Right ventricle myocardium inferior (tissue), 1 donor: ENCODE measurements at regions not wholly inside any gene's neighbourhood (a gene's known extent, or its start where the extent isn't known, plus 50 kb on each side); places are given as distances from the start of the nearest gene placed in this dataset.

Source experiments
- ATAC-seq: fragments of 200-7000 bp; cut with Tn5 transposase; one replicate; pipeline ENCODE4 v1.9.1; 2020; ENCODE audit warnings: mild to moderate bottlenecking, moderate library complexity
- DNase-seq: peaks from one replicate; pipeline ENCODE4 v3.0.0; 2021; ENCODE audit errors: missing footprints
- intact Hi-C: fragments of 100-400 bp; cut with DNase I; formaldehyde crosslinking; loops from one replicate; pipeline ENCODE4 v1.11.0; 2022
- donor health status: DM: no; HTN: yes; CAD: no; lungs with severe emphysema.

DNA sequence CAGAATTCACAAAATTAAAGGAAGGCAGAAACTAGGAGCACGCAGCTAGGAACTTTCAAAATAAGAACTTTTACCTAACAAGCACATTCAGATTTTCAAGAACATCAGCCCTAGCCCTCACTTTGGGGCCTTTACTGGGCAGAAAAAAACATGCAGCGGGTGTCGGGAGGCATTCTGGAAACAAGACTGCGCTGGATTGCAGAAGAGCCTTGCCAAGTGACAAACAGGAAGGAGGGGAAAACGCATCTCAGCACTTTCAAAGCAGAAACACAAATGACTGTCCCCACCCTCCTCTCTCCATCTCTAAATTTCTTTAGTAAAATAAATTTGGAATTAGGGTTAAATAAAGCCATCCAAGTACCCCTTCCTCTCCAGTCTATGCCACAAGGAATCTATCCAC lies 74.6 kb upstream of the RREB1 start:
- no peak for DNase-seq
- peak; percentile 39 for ATAC-seq
- intact Hi-C loops = no loop called here

- intact Hi-C loops = no loop called here
- DNase-seq (no peak), ATAC-seq (no peak)
These were observed 73.7 kb upstream of the RREB1 start for GRCh38 chr6:7034055-7034454.

DNA sequence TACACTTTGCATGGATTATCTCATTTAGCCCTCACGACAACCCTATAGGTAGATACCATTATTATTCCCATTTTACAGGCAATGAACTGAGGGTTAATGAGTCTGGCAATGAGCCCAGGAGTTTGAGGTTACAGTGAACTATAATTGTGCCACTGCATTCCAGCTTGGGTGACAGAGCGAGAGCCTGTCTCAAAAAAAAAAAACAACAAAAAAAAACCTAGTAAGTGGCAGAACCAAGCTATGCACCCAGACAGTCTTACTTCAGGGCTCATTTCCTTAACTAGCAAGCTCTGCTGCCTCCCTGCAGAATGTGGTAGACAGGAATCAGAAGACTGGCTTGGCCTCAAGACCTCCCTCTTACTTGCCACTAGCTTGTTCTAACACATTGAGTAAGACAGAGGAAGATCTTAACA lies 71.9 kb upstream of the RREB1 start:
- DNase-seq (no peak), ATAC-seq (no peak)
- intact Hi-C loops = no loop called here

DNA sequence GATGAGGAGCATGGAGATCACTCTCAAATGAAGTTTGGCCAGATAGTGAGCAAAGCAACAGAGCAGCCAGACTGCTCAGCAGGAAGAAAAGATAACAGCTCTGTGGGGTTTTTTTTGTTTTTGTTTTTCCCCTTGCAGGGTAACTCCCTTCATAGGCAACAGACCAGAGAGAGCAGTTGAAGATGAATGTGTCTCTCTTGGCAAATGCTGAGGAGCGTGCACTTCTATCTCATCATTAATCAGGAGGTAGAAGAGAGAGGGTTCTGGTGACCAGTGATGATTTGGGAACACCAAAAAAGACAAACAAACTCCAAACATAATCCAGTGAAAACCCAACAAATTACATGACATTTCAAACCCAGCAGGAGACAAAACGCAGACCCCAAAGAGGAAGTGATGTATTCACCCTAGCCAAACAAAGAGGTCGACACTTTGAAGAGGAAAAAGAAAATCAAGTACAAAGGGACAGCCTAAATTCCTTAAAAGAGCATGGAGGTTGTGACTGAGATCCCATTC lies 66.2 kb upstream of the RREB1 start:
- intact Hi-C loops = loop anchor here (5.0 to 10.0 kb wide), 2 partner anchors 117 to 314 kb away; no protein-coding TSS in a partner anchor

DNA sequence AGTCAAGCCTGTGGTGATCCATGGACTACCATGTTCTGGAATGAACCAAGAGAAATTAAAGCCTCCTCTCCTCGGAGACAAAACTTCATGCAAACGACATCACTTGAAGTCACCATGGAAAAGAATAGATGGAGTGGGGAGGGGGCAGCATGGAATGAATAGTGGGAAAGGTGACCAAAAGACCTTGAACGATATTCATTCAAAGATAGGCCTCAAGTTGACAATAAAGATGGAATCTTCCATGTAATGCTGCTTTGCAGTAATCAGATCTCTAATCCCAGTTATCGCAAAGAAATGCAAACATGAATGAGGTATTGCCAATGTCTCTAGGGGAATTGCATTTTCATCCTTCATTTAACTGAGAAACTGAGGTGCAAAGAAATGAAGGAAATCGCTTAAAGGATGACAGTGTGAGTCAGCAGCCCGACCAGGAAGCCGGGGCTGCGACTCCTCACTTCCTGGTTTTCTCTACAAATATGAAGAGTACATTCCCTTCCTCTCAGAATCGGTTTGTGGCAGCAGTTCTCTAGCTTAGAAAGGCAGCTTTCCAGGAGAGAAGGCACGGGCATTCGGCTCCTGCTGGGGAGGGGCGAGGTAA lies 65.6 kb upstream of the RREB1 start:
- intact Hi-C loops = loop anchor here (5.0 to 10.0 kb wide), 2 partner anchors 117 to 315 kb away; no protein-coding TSS in a partner anchor
- DNase-seq (no peak), ATAC-seq (peak; percentile 14)

More for the DNA sequence above, 66.2 kb upstream of the RREB1 start:
- ATAC-seq (no peak), DNase-seq (no peak)

DNA sequence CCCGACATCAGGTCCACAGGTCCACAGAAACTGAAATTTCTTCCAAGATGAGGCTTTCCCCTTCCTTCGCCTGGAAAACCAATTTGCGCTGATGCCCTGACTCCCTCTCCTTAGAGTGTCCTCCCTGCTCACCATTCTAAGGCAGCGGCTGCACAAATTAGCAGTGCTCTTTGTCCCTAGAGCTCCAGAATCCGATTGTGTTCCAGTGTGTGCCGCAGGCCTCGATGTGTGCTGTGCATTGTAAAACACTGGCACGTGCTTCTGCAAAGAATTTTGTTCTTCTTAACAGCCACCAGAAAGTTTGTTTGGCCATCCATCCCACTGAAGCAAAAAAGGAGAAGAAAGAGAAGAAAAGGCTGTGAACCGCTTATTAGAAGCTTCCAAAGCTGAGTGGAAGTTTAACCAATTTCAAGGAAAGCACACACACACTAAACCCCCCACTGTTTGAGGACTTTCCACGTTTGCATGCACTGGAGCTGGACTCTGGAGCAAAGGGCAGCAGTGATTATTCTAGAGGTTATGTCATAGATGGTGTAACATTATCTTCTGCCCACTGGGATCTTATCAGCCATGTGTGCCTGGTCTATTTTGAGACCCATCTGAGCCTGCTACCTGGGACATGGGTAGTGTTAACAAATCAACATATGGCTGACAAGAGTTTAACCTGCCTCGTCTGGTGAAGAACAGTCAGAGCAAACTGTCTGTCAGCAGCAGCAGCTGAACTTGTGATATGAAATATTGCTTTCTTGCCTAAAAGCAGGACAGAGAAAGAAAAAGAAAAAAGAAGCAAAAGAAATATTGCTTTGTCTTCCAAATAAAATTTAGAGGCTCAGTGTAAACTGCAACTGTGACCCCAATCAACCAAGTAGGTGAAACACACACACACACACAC lies 64.9 kb upstream of the RREB1 start:
- DNase-seq (no peak), ATAC-seq (peak; percentile 90)

GRCh38 chr6:7045331-7045730 lies 62.4 kb upstream of the RREB1 start:
- ATAC-seq (no peak), DNase-seq (no peak)
- intact Hi-C loops = loop anchor here (10.0 kb wide), 1 partner anchor 121 kb away; no protein-coding TSS in a partner anchor

More for the DNA sequence above, 64.9 kb upstream of the RREB1 start:
- intact Hi-C loops = loop anchor here (1.0 to 10.0 kb wide), 3 partner anchors 48 to 316 kb away; no protein-coding TSS in a partner anchor

GRCh38 chr6:7045746-7046145 lies 62.0 kb upstream of the RREB1 start:
- intact Hi-C loops = loop anchor here (10.0 kb wide), 1 partner anchor 121 kb away; no protein-coding TSS in a partner anchor
- DNase-seq (no peak), ATAC-seq (no peak)

DNA sequence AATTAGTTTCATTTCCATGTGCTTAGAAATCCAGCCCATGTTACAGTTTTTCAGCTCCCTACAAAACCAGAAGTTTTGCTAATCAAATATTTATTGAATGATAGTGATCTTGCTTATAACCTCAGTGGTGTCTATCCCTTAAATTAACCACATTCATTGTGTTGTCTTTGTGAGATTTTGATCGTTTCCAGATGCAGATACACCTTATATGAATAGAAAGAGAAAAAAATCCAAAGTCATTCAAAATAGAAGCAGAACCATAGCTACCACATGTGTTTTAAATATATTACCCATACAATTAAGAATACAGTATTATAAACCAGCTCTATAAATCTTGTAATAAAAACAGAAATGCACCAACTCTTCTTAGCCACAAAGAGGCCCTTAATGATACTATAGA lies 60.6 kb upstream of the RREB1 start:
- ATAC-seq (no peak), DNase-seq (no peak)
- intact Hi-C loops = loop anchor here (10.0 kb wide), 1 partner anchor 122 kb away; no protein-coding TSS in a partner anchor

- ATAC-seq = no peak
- intact Hi-C loops = loop anchor here (10.0 kb wide), 1 partner anchor 123 kb away; no protein-coding TSS in a partner anchor
- no peak for DNase-seq
These were observed 59.8 kb upstream of the RREB1 start for GRCh38 chr6:7047966-7048365.

DNA sequence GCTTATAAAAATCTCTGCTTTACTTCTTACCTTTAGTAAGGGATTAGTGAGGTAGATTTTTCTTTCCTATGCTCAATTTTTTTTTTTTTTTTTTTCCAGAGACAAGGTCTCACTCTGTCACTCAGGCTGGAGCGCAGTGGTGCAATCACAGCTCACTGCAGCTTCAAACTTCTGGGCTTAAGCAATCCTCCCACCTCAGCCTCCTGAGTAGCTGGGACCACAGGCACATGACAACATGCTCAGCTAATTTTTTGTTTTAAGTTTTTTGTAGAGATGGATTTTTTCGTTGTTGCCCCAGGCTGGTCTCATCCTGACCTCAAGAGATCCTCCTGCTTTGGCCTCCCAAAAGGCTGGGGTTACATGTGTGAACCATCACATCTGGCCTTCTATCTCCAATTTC lies 58.9 kb upstream of the RREB1 start:
- intact Hi-C loops = loop anchor here (10.0 kb wide), 1 partner anchor 124 kb away; no protein-coding TSS in a partner anchor
- no peak for ATAC-seq
- no peak for DNase-seq

- intact Hi-C loops = loop anchor here (5.0 kb wide), 1 partner anchor 57 kb away; the partner anchor contains the start of gene RREB1
- no peak for DNase-seq
- ATAC-seq = no peak
These were observed 57.8 kb upstream of the RREB1 start for GRCh38 chr6:7050004-7050403.

- DNase-seq (peak; percentile 75), ATAC-seq (peak; percentile 53)
- intact Hi-C loops = loop anchor here (5.0 kb wide), 1 partner anchor 56 kb away; the partner anchor contains the start of gene RREB1
These were observed 56.6 kb upstream of the RREB1 start for GRCh38 chr6:7050872-7051779.

- intact Hi-C loops = loop anchor here (5.0 kb wide), 1 partner anchor 55 kb away; the partner anchor contains the start of gene RREB1
- DNase-seq (peak; percentile 84), ATAC-seq (peak; percentile 71)
These were observed 55.9 kb upstream of the RREB1 start for GRCh38 chr6:7051780-7052442.

DNA sequence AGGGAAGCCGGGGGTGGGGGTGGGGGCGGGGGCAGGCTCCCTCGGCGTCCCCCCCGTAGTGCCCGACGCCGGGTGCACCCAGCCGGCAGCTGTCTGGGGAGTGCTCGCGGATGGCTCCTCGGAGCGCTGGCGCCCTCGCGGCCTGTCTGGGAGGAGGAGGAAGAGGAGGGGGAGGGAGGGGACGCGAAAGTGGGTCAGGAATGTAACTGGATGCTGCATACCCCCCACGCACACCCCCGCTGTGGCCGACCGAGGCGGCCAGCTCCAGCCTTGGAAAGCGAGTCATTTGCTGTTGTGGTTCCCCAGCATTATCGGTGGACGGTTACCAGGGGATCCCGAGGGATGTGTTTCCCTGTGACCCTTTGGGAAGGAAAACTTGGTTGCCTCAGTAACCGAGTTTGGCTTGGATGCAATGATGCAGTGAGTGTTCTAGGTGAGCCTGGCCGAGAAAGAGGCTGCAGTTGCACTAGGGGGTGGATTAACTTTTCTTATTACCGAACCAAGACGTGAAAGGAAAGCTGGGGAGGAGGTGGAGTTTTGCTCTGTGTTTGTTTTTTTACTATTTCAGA lies 55.2 kb upstream of the RREB1 start:
- intact Hi-C loops = loop anchor here (5.0 kb wide), 1 partner anchor 55 kb away; the partner anchor contains the start of gene RREB1
- no peak for DNase-seq
- ATAC-seq = peak; percentile 75

DNA sequence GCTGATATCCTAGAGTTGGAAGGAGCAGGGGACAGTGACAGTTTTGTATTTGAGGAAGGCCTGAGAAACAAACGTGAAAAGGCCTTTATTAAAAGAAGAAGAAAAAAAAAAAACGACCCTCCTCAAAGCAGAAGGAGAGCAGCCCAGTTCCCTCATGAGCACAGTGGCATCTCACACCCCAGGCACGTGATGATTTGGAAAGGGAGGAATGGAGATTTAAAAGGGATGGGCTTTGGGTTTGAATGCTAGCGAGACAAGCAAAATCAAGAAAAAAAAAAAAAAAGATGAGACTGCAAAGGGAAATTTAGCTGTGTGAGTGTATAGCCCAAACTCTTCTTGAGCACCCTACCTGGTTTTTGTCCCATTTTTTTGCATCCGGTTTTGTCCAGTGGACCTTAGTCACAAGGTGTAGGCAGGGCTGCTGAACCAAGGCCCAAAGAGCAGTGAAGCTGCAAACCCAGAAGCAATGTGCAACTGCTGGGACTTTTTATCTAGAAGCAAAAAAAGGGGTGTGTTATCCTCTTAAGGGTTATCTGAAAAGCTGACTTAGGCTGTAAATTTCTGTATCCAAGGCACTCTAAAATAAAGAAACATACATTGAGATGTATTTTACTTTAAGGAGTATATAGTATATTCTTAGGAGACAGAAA lies 54.5 kb upstream of the RREB1 start:
- intact Hi-C loops = loop anchor here (5.0 kb wide), 1 partner anchor 54 kb away; the partner anchor contains the start of gene RREB1
- no peak for ATAC-seq
- no peak for DNase-seq
